DOHH2 (cell line): ENCODE measurements at regions not wholly inside any gene's neighbourhood (a gene's known extent, or its start where the extent isn't known, plus 50 kb on each side); places are given as distances from the start of the nearest gene placed in this dataset.

Experiments used
- H3F3A ChIP-seq: fragments of 200-600 bp; sonication (generic), shearing (Covaris generic); 2 replicates; pipeline ENCODE4 v1.6.0; 2016; ENCODE audit warnings: antibody characterized with exemption, mild to moderate bottlenecking; ENCODE audit not compliant: control insufficient read depth, insufficient read depth
- H3K27ac ChIP-seq: fragments of 200-600 bp; sonication (generic); 2 replicates; pipeline ENCODE4 v1.5.1; 2014; ENCODE audit warnings: low read depth, mild to moderate bottlenecking, low read length, moderate library complexity
- H3K27me3 ChIP-seq: fragments of 200-600 bp; sonication (generic); 2 replicates; pipeline ENCODE4 v1.6.1; 2014; ENCODE audit warnings: mild to moderate bottlenecking, low read length, mixed read lengths; ENCODE audit not compliant: control insufficient read depth
- H3K36me3 ChIP-seq: fragments of 200-600 bp; sonication (generic); 2 replicates; pipeline ENCODE4 v1.6.1; 2014; ENCODE audit warnings: mild to moderate bottlenecking, low read length, moderate library complexity, mixed read lengths; ENCODE audit not compliant: control insufficient read depth
- H3K4me1 ChIP-seq: fragments of 200-600 bp; sonication (generic); 2 replicates; pipeline ENCODE4 v1.6.1; 2014; ENCODE audit warnings: mild to moderate bottlenecking, low read length, mixed read lengths; ENCODE audit not compliant: control insufficient read depth
- H3K4me2 ChIP-seq: fragments of 200-600 bp; sonication (generic); 2 replicates; pipeline ENCODE4 v1.6.0; 2014; ENCODE audit warnings: mild to moderate bottlenecking, low read length, moderate library complexity
- H3K4me3 ChIP-seq: fragments of 200-600 bp; sonication (generic); 2 replicates; pipeline ENCODE4 v1.5.1; 2014; ENCODE audit warnings: mild to moderate bottlenecking, low read length, mixed read lengths
- H3K79me2 ChIP-seq: fragments of 200-600 bp; sonication (generic); 2 replicates; pipeline ENCODE4 v1.6.1; 2014; ENCODE audit warnings: mild to moderate bottlenecking, low read length, mixed read lengths; ENCODE audit not compliant: control insufficient read depth
- H3K9me2 ChIP-seq: fragments of 200-600 bp; sonication (generic); replicated peaks from 2 replicates; pipeline ENCODE4 v1.6.1; 2014; ENCODE audit warnings: mild to moderate bottlenecking, low read length, mixed read lengths; ENCODE audit not compliant: control insufficient read depth
- H3K9me3 ChIP-seq: fragments of 200-600 bp; sonication (generic); 2 replicates; pipeline ENCODE4 v1.6.1; 2014; ENCODE audit warnings: antibody characterized with exemption, low read length, mixed read lengths; ENCODE audit not compliant: control insufficient read depth, insufficient read depth
- H4K20me1 ChIP-seq: fragments of 200-600 bp; sonication (generic); 2 replicates; pipeline ENCODE4 v1.6.0; 2014; ENCODE audit warnings: low read depth, mild to moderate bottlenecking, antibody characterized with exemption, low read length, moderate library complexity; ENCODE audit not compliant: control insufficient read depth, insufficient read depth
- CTCF ChIP-seq: fragments of 200-600 bp; sonication (generic); IDR thresholded peaks from one replicate; pipeline ENCODE4 v1.5.1; 2014; ENCODE audit warnings: antibody characterized with exemption, mild to moderate bottlenecking, low read depth, low read length; ENCODE audit not compliant: poor library complexity, severe bottlenecking
- EZH2phosphoT487 ChIP-seq: fragments of 200-600 bp; sonication (generic); IDR thresholded peaks from 2 replicates; pipeline ENCODE4 v1.6.1; 2017; ENCODE audit warnings: borderline replicate concordance, mild to moderate bottlenecking, antibody characterized with exemption, low read length, moderate library complexity, mixed read lengths

- H3K27me3 ChIP-seq: no peaks in the 10 kb centered on the region
- no peaks in the 10 kb centered on the region for H4K20me1 ChIP-seq
- no peaks in the 10 kb centered on the region for H3K9me2 ChIP-seq
- H3K4me2 ChIP-seq: no peak overlapping the region
- H3K79me2 ChIP-seq: no peaks in the 10 kb centered on the region
- H3K9me3 ChIP-seq: no peaks in the 10 kb centered on the region
- H3K27ac ChIP-seq: no peak overlapping the region
- no peaks in the 10 kb centered on the region for H3F3A ChIP-seq
- no peak for TF ChIP-seq EZH2phosphoT487
- TF ChIP-seq CTCF: no peak
- no peaks in the 10 kb centered on the region for H3K36me3 ChIP-seq
- H3K4me3 ChIP-seq: no peak overlapping the region
- peaks cover 8% of the 10 kb centered on the region for H3K4me1 ChIP-seq
These were observed 153.3 kb upstream of the TBL1X start for GRCh38 chrX:9311421-9312160.

GRCh38 chrX:9312922-9313867, 151.7 kb upstream of the TBL1X start:
- no peaks in the 10 kb centered on the region for H4K20me1 ChIP-seq
- H3K79me2 ChIP-seq: no peaks in the 10 kb centered on the region
- peak; percentile 82 for TF ChIP-seq CTCF
- TF ChIP-seq EZH2phosphoT487: no peak
- peaks cover 12% of the 10 kb centered on the region for H3K4me1 ChIP-seq
- H3K36me3 ChIP-seq: no peaks in the 10 kb centered on the region
- no peak overlapping the region for H3K27ac ChIP-seq
- H3F3A ChIP-seq: no peaks in the 10 kb centered on the region
- peak overlapping the region; percentile 39 for H3K4me3 ChIP-seq
- no peaks in the 10 kb centered on the region for H3K9me3 ChIP-seq
- H3K9me2 ChIP-seq: no peaks in the 10 kb centered on the region
- H3K27me3 ChIP-seq: no peaks in the 10 kb centered on the region
- H3K4me2 ChIP-seq: peak overlapping the region; percentile 43

GRCh38 chrX:9315086-9315485, 149.8 kb upstream of the TBL1X start:
- no peak overlapping the region for H3K4me2 ChIP-seq
- H3K27ac ChIP-seq: no peak overlapping the region
- no peaks in the 10 kb centered on the region for H4K20me1 ChIP-seq
- no peaks in the 10 kb centered on the region for H3K9me3 ChIP-seq
- no peak overlapping the region for H3K4me3 ChIP-seq
- no peaks in the 10 kb centered on the region for H3K36me3 ChIP-seq
- no peaks in the 10 kb centered on the region for H3K79me2 ChIP-seq
- no peaks in the 10 kb centered on the region for H3K9me2 ChIP-seq
- no peaks in the 10 kb centered on the region for H3F3A ChIP-seq
- TF ChIP-seq EZH2phosphoT487 (no peak), CTCF (no peak)
- no peaks in the 10 kb centered on the region for H3K27me3 ChIP-seq
- peaks cover 14% of the 10 kb centered on the region for H3K4me1 ChIP-seq
